K562 (cell line): ENCODE measurements at regions not wholly inside any gene's neighbourhood (a gene's known extent, or its start where the extent isn't known, plus 50 kb on each side); places are given as distances from the start of the nearest gene placed in this dataset.

ENCODE experiments used
- ATAC-seq: fragments of 200-7000 bp; cut with Tn5 transposase; 3 replicates; pipeline ENCODE4 v1.9.1; 2020; ENCODE audit warnings: moderate library complexity
- BruUV-seq: library from RNA; stranded (reverse); fragments of 400-500 nt; replicated peaks from 2 replicates; lab custom pipeline; 2021; lab: Mats Ljungman, UMichigan
- CTCF ChIA-PET: fragments of 300-600 bp; formaldehyde crosslinking; extraction: SDS; loops from one replicate; lab custom pipeline; 2021; ENCODE audit warnings: low intra/inter-chr PET ratio; lab: Yijun Ruan, JAX
- POLR2A ChIA-PET: fragments of 300-600, 350-650 bp; sonication (Branson Sonifier 250); formaldehyde crosslinking; extraction: SDS; loops from one replicate; lab custom pipeline; 2021; ENCODE audit warnings: antibody characterized with exemption, inconsistent platforms; lab: Yijun Ruan, JAX
- DNase-seq, 4 experiments: peaks; one replicate each; pipeline versions ENCODE4 v3.0.0 to v3.0.0-alpha.2; 2011 to 2018; ENCODE audit warnings: low spot score in 3 of 4, mixed read lengths in 3 of 4; ENCODE audit errors: extremely low read depth in 1 of 4
- FAIRE-seq: peaks from 2 replicates; lab custom pipeline; 2011; peaks lifted over from hg19 to GRCh38; lab: Jason Lieb, UNC
- H2AFZ ChIP-seq: 2 replicates; pipeline ENCODE4 v1.6.0; 2011; ENCODE audit warnings: low read depth, low read length, control low read depth, inconsistent platforms
- H3K27ac ChIP-seq: fragments of 200-600 bp; 3 replicates; pipeline ENCODE4 v1.8.0; 2011; ENCODE audit warnings: low read depth, mild to moderate bottlenecking, control low read depth, inconsistent platforms, low read length, moderate library complexity, mixed read lengths; ENCODE audit errors: extremely low read depth
- H3K27me3 ChIP-seq, 2 experiments: fragments of 300-600 bp in 1 of 2; 2 replicates in 1 of 2; 3 replicates in 1 of 2; pipeline versions ENCODE4 v1.6.0 to v1.8.0; 2011; ENCODE audit warnings: inconsistent platforms in 2 of 2, low read length in 2 of 2, mild to moderate bottlenecking in 1 of 2, mixed read lengths in 1 of 2, moderate library complexity in 1 of 2; ENCODE audit not compliant: control insufficient read depth in 2 of 2, insufficient read depth in 2 of 2
- H3K36me3 ChIP-seq: fragments of 300-600 bp; 3 replicates; pipeline ENCODE4 v1.8.0; 2011; ENCODE audit warnings: mild to moderate bottlenecking, low read length, inconsistent platforms; ENCODE audit not compliant: control insufficient read depth, insufficient read depth
- H3K4me1 ChIP-seq, 2 experiments: fragments of 200-600 bp in 1 of 2; replicated peaks in 1 of 2; 2 replicates in 1 of 2; 3 replicates in 1 of 2; pipeline versions ENCODE4 v1.5.1 to v1.8.0; 2011; ENCODE audit warnings: inconsistent platforms in 2 of 2, low read length in 2 of 2, mild to moderate bottlenecking in 1 of 2, mixed read lengths in 1 of 2, moderate library complexity in 1 of 2; ENCODE audit not compliant: control insufficient read depth in 2 of 2, insufficient read depth in 2 of 2
- H3K4me2 ChIP-seq: 2 replicates; pipeline ENCODE4 v1.6.1; 2011; ENCODE audit warnings: low read length, control low read depth, inconsistent platforms, mixed read lengths; ENCODE audit not compliant: insufficient read depth
- H3K4me3 ChIP-seq: fragments of 200-600 bp; sonication (generic), shearing (Covaris generic); 2 replicates; pipeline ENCODE4 v1.5.1; 2016; ENCODE audit warnings: control low read depth, inconsistent platforms
- H3K79me2 ChIP-seq: fragments of 200-600 bp; 3 replicates; pipeline ENCODE4 v1.8.0; 2011; ENCODE audit warnings: low read length, inconsistent platforms; ENCODE audit not compliant: control insufficient read depth, insufficient read depth
- H3K9ac ChIP-seq, 2 experiments: 2 replicates each; pipeline versions ENCODE4 v1.6.0 to v1.6.1; 2011; ENCODE audit warnings: low read depth in 2 of 2, low read length in 2 of 2, control low read depth in 1 of 2, inconsistent platforms in 1 of 2, mild to moderate bottlenecking in 1 of 2, mixed read lengths in 1 of 2; ENCODE audit not compliant: insufficient read depth in 1 of 2
- H3K9me1 ChIP-seq: one replicate; pipeline ENCODE4 v1.6.0; 2011; ENCODE audit warnings: inconsistent platforms, mild to moderate bottlenecking, low read length, moderate library complexity; ENCODE audit not compliant: control insufficient read depth, insufficient read depth
- H3K9me3 ChIP-seq: replicated peaks from 2 replicates; pipeline ENCODE4 v1.5.1; 2011; ENCODE audit warnings: low read depth, low read length, inconsistent platforms; ENCODE audit not compliant: control insufficient read depth, insufficient read depth
- H4K20me1 ChIP-seq: replicated peaks from 2 replicates; pipeline ENCODE4 v1.6.1; 2011; ENCODE audit warnings: low read length, inconsistent platforms, mixed read lengths; ENCODE audit not compliant: control insufficient read depth, insufficient read depth
- BRD4 ChIP-seq: fragments of 200-600 bp; sonication (generic); IDR thresholded peaks from 2 replicates; pipeline ENCODE4 v1.6.1; 2017; ENCODE audit warnings: inconsistent platforms
- CBX5 ChIP-seq: IDR thresholded peaks from 2 replicates; pipeline ENCODE4 v1.6.1; 2014; ENCODE audit warnings: low read depth, borderline replicate concordance
- ELF1 ChIP-seq: fragments of 200-800 bp; sonication (Bioruptor generic); IDR thresholded peaks from 2 replicates; pipeline ENCODE4 v1.6.1; 2016; ENCODE audit warnings: missing genetic modification characterization, missing compliant biosample characterization
- ETV5 ChIP-seq: sonication (generic); formaldehyde crosslinking; IDR thresholded peaks from 2 replicates; pipeline ENCODE4 v1.4.0; 2020; ENCODE audit warnings: low read depth, mild to moderate bottlenecking, missing genetic modification reagents
- GABPA ChIP-seq: fragments of 200-800 bp; sonication (Bioruptor generic); conservative IDR thresholded peaks from 2 replicates; pipeline ENCODE4 v1.6.1; 2016; ENCODE audit warnings: low read depth, missing genetic modification characterization, missing compliant biosample characterization
- GABPB1 ChIP-seq: sonication (generic); formaldehyde crosslinking; IDR thresholded peaks from 2 replicates; pipeline ENCODE4 v1.8.0; 2022; ENCODE audit warnings: mild to moderate bottlenecking, missing genetic modification reagents
- ILF3 ChIP-seq: fragments of 450-650 bp; IDR thresholded peaks from 2 replicates; pipeline ENCODE4 v1.6.1; 2018; ENCODE audit warnings: antibody characterized with exemption, mild to moderate bottlenecking, moderate library complexity, borderline replicate concordance
- MCM5 ChIP-seq: fragments of 450-650 bp; IDR thresholded peaks from 2 replicates; pipeline ENCODE4 v1.6.1; 2016; ENCODE audit warnings: low read depth
- NFATC3 ChIP-seq: fragments of 450-650 bp; IDR thresholded peaks from 2 replicates; pipeline ENCODE4 v1.6.1; 2017; ENCODE audit warnings: mild to moderate bottlenecking
- RBFOX2 ChIP-seq: fragments of 200-400 bp; formaldehyde crosslinking; IDR thresholded peaks from 2 replicates; pipeline ENCODE4 v1.6.1; 2017; ENCODE audit warnings: low read depth, mild to moderate bottlenecking, low read length, moderate library complexity
- RBM14 ChIP-seq: fragments of 200-400 bp; formaldehyde crosslinking; IDR thresholded peaks from 2 replicates; pipeline ENCODE4 v1.6.1; 2018; ENCODE audit warnings: low read depth, mild to moderate bottlenecking, low read length, moderate library complexity, borderline replicate concordance; ENCODE audit not compliant: insufficient read depth
- SMAD1 ChIP-seq: fragments of 150-350 bp; IDR thresholded peaks from 2 replicates; pipeline ENCODE4 v1.6.1; 2014; ENCODE audit warnings: low read length, low read depth; ENCODE audit not compliant: partially characterized antibody
- SMAD2 ChIP-seq: fragments of 150-350 bp; IDR thresholded peaks from 2 replicates; pipeline ENCODE4 v1.6.1; 2014; ENCODE audit warnings: low read depth, mild to moderate bottlenecking, low read length
- STAT5A ChIP-seq: IDR thresholded peaks from 2 replicates; pipeline ENCODE4 v1.6.1; 2012; ENCODE audit warnings: low read length, inconsistent platforms, borderline replicate concordance
- SUPT5H ChIP-seq: fragments of 450-650 bp; IDR thresholded peaks from 2 replicates; pipeline ENCODE4 v1.6.1; 2016
- TFAP4 ChIP-seq: sonication (generic); formaldehyde crosslinking; IDR thresholded peaks from 2 replicates; pipeline ENCODE4 v1.8.0; 2022; ENCODE audit warnings: missing genetic modification reagents, mild to moderate bottlenecking, moderate library complexity, borderline replicate concordance
- XRCC4 ChIP-seq: IDR thresholded peaks from one replicate; pipeline ENCODE4 v1.6.1; 2011; ENCODE audit not compliant: insufficient read depth, insufficient read length; ENCODE audit errors: extremely low read depth
- ZFX ChIP-seq: sonication (generic); formaldehyde crosslinking; IDR thresholded peaks from 2 replicates; pipeline ENCODE4 v1.8.0; 2022; ENCODE audit warnings: mild to moderate bottlenecking, missing genetic modification reagents, moderate library complexity
- ZNF699 ChIP-seq: fragments of 250-450 bp; sonication (Bioruptor Pico); IDR thresholded peaks from 2 replicates; pipeline ENCODE4 v1.8.0; 2021; ENCODE audit warnings: mild to moderate bottlenecking, moderate library complexity; ENCODE audit not compliant: insufficient replicate concordance
- WGBS: fragments of 100-300 bp; shearing (Covaris generic); methylation state at CpG from one replicate; pipeline ENCODE4 v1.1.6; 2016; ENCODE audit warnings: low coverage, mixed read lengths; ENCODE audit not compliant: insufficient coverage; ENCODE audit errors: missing lambda C conversion rate; 5-methylcytosine and 5-hydroxymethylcytosine counted together
- in situ Hi-C: fragments of 300-500 bp; cut with MboI; formaldehyde crosslinking; loops from 4 replicates; pipeline ENCODE4 v1.15.0; 2018; ENCODE audit warnings: inconsistent platforms, mixed read lengths
- intact Hi-C: fragments of 100-400 bp; cut with micrococcal nuclease; formaldehyde crosslinking; loops from 2 replicates; pipeline ENCODE4 v1.14.2; 2022

- ChIA-PET POLR2A (no interaction called here), CTCF (no interaction called here)
- FAIRE-seq = no peak
- Histone ChIP-seq H3K9me3 (no peaks in the 10 kb centered on the region), H3K27me3 (no peaks in the 10 kb centered on the region), H3K79me2 (no peaks in the 10 kb centered on the region), H3K27ac (no peak overlapping the region), H3K36me3 (no peaks in the 10 kb centered on the region), H3K4me3 (no peak overlapping the region), H3K4me1 (no peaks in the 10 kb centered on the region), H2AFZ (no peak overlapping the region), H3K4me2 (no peak overlapping the region), H3K9ac (no peak overlapping the region), H4K20me1 (no peaks in the 10 kb centered on the region), H3K9me1 (no peaks in the 10 kb centered on the region)
- in situ Hi-C loops (no loop called here), intact Hi-C loops (no loop called here)
- TF ChIP-seq NFATC3 (no peak), TFAP4 (no peak), RBFOX2 (no peak), GABPA (tag) (no peak), GABPB1 (no peak), ZNF699 (CRISPR knock-in tag) (no peak), SMAD2 (no peak), MCM5 (no peak), ETV5 (CRISPR knock-in tag) (no peak), STAT5A (no peak), ELF1 (tag) (no peak), BRD4 (no peak), ZFX (CRISPR knock-in tag) (no peak), ILF3 (no peak), RBM14 (no peak), XRCC4 (no peak), SUPT5H (no peak), CBX5 (no peak), SMAD1 (no peak)
- no peak for DNase-seq
- ATAC-seq = no peak
- 0% methylated on average over 2 of the region's 2 CpGs for WGBS
- no TSS peak for BruUV-seq
These were observed 1058.0 kb upstream of the ADGRL4 start for GRCh38 chr1:80064524-80064923.
